ENCODE measurements at regions not wholly inside any gene's neighbourhood (a gene's known extent, or its start where the extent isn't known, plus 50 kb on each side); places are given as distances from the start of the nearest gene placed in this dataset.

DNA sequence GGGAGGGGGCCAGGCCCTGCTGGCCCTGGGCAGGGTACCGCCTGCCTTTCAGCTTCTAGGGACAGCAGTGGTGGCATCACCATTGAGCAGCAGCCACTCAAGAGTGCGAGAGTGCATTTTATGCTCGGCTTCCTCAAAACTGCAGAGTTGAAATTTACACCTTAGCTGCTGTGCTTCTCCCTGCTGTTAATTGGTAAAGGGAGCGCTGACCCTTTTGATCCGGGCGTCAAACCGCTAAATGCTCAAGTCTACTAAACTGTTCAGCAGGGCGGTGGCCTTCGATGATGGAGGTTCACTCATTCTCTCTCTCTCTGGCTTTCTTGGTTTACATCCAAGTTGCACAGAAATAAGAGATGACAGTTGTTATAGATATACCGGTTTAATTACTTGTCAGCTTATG is 368.6 kb upstream of the IRX2 start:
- TF ChIP-seq, protein P1, sequence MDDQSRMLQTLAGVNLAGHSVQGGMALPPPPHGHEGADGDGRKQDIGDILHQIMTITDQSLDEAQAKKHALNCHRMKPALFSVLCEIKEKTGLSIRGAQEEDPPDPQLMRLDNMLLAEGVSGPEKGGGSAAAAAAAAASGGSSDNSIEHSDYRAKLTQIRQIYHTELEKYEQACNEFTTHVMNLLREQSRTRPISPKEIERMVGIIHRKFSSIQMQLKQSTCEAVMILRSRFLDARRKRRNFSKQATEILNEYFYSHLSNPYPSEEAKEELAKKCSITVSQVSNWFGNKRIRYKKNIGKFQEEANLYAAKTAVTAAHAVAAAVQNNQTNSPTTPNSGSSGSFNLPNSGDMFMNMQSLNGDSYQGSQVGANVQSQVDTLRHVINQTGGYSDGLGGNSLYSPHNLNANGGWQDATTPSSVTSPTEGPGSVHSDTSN (IDR thresholded peaks at IDR 0.05), result no peak
- TF ChIP-seq, protein P2, sequence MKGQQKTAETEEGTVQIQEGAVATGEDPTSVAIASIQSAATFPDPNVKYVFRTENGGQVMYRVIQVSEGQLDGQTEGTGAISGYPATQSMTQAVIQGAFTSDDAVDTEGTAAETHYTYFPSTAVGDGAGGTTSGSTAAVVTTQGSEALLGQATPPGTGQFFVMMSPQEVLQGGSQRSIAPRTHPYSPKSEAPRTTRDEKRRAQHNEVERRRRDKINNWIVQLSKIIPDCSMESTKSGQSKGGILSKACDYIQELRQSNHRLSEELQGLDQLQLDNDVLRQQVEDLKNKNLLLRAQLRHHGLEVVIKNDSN (IDR thresholded peaks at IDR 0.05; ENCODE audit: borderline replicate concordance, low read depth), result no peak
- TF ChIP-seq, protein P3, sequence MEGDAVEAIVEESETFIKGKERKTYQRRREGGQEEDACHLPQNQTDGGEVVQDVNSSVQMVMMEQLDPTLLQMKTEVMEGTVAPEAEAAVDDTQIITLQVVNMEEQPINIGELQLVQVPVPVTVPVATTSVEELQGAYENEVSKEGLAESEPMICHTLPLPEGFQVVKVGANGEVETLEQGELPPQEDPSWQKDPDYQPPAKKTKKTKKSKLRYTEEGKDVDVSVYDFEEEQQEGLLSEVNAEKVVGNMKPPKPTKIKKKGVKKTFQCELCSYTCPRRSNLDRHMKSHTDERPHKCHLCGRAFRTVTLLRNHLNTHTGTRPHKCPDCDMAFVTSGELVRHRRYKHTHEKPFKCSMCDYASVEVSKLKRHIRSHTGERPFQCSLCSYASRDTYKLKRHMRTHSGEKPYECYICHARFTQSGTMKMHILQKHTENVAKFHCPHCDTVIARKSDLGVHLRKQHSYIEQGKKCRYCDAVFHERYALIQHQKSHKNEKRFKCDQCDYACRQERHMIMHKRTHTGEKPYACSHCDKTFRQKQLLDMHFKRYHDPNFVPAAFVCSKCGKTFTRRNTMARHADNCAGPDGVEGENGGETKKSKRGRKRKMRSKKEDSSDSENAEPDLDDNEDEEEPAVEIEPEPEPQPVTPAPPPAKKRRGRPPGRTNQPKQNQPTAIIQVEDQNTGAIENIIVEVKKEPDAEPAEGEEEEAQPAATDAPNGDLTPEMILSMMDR (IDR thresholded peaks at IDR 0.05), result no peak
- TF ChIP-seq JUND (IDR thresholded peaks at IDR 0.05), result no peak
- TF ChIP-seq POLR2AphosphoS5 (IDR thresholded peaks at IDR 0.05; ENCODE audit: low read depth, low read length), result no peak
- TF ChIP-seq FOXM1 (IDR thresholded peaks at IDR 0.05; ENCODE audit: low read depth), result no peak
- TF ChIP-seq, protein P4, sequence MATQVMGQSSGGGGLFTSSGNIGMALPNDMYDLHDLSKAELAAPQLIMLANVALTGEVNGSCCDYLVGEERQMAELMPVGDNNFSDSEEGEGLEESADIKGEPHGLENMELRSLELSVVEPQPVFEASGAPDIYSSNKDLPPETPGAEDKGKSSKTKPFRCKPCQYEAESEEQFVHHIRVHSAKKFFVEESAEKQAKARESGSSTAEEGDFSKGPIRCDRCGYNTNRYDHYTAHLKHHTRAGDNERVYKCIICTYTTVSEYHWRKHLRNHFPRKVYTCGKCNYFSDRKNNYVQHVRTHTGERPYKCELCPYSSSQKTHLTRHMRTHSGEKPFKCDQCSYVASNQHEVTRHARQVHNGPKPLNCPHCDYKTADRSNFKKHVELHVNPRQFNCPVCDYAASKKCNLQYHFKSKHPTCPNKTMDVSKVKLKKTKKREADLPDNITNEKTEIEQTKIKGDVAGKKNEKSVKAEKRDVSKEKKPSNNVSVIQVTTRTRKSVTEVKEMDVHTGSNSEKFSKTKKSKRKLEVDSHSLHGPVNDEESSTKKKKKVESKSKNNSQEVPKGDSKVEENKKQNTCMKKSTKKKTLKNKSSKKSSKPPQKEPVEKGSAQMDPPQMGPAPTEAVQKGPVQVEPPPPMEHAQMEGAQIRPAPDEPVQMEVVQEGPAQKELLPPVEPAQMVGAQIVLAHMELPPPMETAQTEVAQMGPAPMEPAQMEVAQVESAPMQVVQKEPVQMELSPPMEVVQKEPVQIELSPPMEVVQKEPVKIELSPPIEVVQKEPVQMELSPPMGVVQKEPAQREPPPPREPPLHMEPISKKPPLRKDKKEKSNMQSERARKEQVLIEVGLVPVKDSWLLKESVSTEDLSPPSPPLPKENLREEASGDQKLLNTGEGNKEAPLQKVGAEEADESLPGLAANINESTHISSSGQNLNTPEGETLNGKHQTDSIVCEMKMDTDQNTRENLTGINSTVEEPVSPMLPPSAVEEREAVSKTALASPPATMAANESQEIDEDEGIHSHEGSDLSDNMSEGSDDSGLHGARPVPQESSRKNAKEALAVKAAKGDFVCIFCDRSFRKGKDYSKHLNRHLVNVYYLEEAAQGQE (IDR thresholded peaks at IDR 0.05; ENCODE audit: low read depth, low read length), result no peak
- no peak for TF ChIP-seq MXI1 (IDR thresholded peaks at IDR 0.05; ENCODE audit: low read depth, low read length)
- TF ChIP-seq SMC3 (IDR thresholded peaks at IDR 0.05; ENCODE audit: low read depth, low read length), result no peak
- TF ChIP-seq, protein P5, sequence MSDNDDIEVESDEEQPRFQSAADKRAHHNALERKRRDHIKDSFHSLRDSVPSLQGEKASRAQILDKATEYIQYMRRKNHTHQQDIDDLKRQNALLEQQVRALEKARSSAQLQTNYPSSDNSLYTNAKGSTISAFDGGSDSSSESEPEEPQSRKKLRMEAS (IDR thresholded peaks at IDR 0.05; ENCODE audit: low read depth), result no peak
- no peak for TF ChIP-seq GABPA (IDR thresholded peaks at IDR 0.05; ENCODE audit: low read depth)
